LHCN-M2 (cell line): ENCODE measurements at regions not wholly inside any gene's neighbourhood (a gene's known extent, or its start where the extent isn't known, plus 50 kb on each side); places are given as distances from the start of the nearest gene placed in this dataset.

Experiments used
- DNase-seq: peaks from one replicate; pipeline ENCODE4 v3.0.0-alpha.2; 2012; ENCODE audit warnings: low read depth

GRCh38 chr5:66306105-66306843 is 162.2 kb downstream of the SREK1 start:
- DNase-seq, result peak; percentile 67

- DNase-seq, result peak; percentile 37
Measured at GRCh38 chr5:66306844-66307315, 162.8 kb downstream of the SREK1 start.

DNA sequence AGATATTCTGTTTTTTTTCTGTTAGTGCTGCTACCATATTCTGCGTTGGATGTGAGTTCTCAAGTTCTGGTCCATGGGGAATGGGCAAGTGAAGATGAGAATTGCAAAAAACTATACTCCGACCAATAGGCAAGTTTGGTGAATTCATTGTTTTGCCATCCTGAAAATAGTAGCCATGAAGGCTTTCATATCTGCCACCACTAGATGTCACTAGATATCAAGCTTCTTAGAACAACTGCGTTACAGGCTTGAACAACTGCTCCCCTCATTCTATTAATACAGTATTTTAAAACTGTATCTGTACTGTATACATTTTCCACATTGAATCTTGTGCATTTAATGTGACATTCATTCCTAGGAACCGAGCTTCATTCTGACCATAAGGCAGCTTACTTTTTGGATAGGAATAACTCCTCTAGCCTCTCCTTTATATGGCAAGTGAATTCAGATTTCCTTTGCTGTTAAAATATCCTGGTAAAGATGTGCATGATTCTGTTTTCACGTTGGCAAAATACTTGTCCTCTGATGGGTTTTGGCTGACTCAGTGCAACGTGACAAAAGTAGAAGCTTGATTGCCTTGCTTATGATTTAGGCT is 163.6 kb downstream of the SREK1 start:
- DNase-seq, result peak; percentile 67

DNA sequence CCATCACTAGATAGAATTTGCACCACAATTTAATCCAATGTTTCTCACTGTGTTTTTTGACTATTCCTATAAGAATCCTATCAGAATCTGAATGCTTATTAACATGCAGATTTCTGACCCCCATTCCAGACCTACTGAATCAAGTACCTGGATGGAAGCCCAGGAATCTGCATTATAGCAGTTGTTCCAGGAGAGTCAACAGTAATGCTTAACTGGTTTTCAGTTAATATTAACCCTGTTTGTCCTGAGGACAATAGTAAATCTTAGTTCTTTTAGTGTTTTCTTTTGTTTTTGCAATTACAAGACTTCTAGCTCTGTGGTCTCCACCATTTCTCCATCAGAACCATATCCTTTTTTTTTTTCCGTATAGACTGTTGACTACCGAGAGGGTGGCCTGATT is 168.2 kb downstream of the SREK1 start:
- no peak for DNase-seq

- no peak for DNase-seq
Measured at GRCh38 chr5:66315784-66316183, 171.7 kb downstream of the SREK1 start.

DNA sequence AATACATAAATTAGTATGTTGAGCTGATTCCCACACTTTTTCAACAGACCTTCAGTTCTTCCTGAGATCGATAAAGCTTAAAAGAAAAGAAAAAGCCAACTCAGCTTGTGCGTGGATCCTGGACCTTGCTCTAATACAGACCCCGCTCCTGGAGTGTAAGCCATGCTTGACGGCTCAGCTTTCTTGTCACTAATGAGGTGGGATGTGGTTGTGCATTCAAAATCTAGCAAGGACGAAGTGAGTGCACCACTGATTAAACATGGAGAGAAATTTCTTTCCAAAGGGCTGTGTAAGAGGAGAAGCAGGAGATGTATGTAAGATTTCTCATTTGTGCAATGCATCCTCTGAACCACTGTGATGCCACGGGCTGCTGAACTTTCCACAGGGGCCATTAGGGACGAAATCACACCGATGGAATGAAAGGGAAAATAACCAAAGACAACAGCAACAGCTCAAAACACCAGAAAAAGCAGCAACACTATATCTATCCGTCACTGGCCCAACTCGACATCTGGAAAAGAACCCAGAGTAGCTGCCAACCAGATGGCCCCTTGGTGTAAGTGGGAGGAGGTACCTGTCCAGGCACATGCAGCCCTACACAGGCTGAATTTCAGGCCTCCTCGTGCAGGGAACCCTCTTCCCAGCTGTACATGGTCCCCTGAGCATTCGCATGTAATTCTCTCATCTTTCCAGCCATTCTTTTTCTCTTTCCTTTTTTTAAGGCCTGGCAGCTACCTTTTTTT is 178.9 kb downstream of the SREK1 start:
- no peak for DNase-seq

GRCh38 chr5:66323529-66323895 is 179.4 kb downstream of the SREK1 start:
- DNase-seq, result no peak

- DNase-seq, result no peak
Measured at GRCh38 chr5:66324357-66324756, 180.3 kb downstream of the SREK1 start.

GRCh38 chr5:66326276-66326675 is 182.2 kb downstream of the SREK1 start:
- DNase-seq, result no peak

GRCh38 chr5:66327008-66327407 is 182.9 kb downstream of the SREK1 start:
- DNase-seq, result no peak

GRCh38 chr5:66329078-66329477 is 185.0 kb downstream of the SREK1 start:
- no peak for DNase-seq

- DNase-seq, result no peak
Measured at GRCh38 chr5:66333192-66333591, 189.1 kb downstream of the SREK1 start.

- DNase-seq, result no peak
Measured at GRCh38 chr5:66337626-66338226, 193.6 kb downstream of the SREK1 start.

DNA sequence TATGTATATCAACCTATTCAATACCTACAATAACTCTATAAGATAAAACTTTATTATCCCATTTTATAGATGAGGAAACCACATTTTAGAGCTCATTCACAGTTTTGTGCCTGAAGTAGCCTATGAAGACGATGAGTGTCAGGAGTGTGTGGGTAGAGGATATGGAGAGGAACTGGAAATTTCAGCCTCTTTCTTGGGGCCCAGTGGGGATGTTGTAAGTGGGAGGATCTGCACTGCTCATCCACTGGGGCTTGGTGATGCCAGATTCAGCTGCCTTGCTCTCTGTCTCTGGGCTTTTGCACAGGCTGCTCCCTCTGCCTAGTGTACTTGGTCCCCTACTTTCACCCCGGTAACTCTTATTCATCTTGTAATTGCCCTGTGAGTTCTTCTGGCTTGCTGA is 194.7 kb downstream of the SREK1 start:
- no peak for DNase-seq

- DNase-seq, result no peak
Measured at GRCh38 chr5:66339896-66340295, 195.8 kb downstream of the SREK1 start.

GRCh38 chr5:66340786-66341185 is 196.7 kb downstream of the SREK1 start:
- no peak for DNase-seq

DNA sequence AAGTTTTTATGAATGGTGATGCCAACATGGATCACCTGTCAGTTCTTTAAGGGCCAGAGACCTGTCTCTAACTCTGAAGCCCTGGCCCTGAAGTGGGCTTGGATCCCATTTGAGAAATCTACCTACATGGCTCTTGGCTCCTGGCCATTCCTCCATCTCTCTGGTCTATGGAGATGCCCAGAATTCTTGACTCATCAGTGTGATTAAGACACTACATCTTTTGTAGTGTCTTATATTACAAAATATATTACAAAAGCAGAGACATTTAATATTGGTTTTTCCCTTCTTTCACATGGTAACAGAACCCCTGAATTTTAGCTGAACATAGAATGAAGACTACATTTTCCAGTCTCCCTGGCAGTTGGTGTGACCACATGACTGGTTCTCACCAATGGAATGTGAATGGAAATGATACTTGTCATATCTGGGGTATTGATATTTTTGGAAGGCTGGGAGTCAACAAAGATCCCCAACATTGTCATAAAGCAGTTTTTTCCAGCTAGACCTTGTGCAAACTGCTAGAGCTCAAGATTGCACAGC is 198.3 kb downstream of the SREK1 start:
- no peak for DNase-seq

GRCh38 chr5:66343370-66344071 is 199.4 kb downstream of the SREK1 start:
- no peak for DNase-seq

- no peak for DNase-seq
Measured at GRCh38 chr5:66344544-66344943, 200.4 kb downstream of the SREK1 start.

DNA sequence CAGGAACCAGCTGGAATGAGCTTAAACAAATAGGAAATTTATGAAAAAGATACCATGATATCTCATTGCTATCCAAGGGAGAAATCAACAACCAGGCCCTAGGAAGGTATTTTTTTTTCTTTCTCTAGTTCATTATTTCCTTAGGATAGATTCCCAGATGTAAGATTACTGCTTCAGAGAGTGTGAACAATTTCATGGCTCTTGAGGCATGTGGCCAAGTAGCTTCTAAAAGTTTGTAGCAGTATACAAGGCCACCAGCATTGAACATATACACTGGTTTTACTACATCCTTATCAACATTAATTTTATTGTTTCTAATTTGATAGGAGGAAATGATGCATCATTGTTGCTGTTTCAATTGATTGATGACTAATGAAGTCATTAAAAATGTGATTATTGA is 201.2 kb downstream of the SREK1 start:
- no peak for DNase-seq

- DNase-seq, result no peak
Measured at GRCh38 chr5:66346869-66347268, 202.8 kb downstream of the SREK1 start.
